Hematopoietic multipotent progenitor cell treated with erythropoietin and hydrocortisone succinate and interleukin-3 and kit ligand, for 6 days (in vitro differentiated cells): ENCODE measurements at regions not wholly inside any gene's neighbourhood (a gene's known extent, or its start where the extent isn't known, plus 50 kb on each side); places are given as distances from the start of the nearest gene placed in this dataset.

Experiments
- DNase-seq: peaks from one replicate; pipeline ENCODE4 v3.0.0-alpha.2; 2015

DNA sequence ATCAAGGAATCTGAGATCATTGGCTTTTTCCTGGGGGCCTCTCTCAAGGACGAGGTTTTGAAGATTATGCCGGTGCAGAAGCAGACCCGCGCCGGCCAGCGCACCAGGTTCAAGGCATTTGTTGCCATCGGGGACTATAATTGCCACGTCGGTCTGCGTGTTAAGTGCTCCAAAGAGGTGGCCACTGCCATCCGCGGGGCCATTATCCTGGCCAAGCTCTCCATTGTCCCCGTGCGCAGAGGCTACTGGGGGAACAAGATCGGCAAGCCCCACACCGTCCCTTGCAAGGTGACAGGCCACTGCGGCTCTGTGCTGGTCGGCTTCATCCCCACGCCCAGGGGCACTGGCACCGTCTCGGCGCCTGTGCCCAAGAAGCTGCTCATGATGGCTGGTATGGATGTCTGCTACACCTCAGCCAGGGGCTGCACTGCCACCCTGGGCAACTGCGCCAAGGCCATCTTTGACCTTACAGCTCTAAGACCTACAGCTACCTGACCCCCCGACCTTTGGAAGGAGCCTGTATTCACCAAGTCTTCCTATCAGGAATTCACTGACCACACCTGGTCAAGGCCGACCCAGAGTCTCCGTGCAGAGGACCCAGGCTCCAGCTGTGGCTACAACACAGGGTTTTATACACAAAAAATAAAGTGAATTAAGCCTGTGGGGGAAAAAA lies 141.8 kb downstream of the SOCS6 start:
- DNase-seq: no peak

DNA sequence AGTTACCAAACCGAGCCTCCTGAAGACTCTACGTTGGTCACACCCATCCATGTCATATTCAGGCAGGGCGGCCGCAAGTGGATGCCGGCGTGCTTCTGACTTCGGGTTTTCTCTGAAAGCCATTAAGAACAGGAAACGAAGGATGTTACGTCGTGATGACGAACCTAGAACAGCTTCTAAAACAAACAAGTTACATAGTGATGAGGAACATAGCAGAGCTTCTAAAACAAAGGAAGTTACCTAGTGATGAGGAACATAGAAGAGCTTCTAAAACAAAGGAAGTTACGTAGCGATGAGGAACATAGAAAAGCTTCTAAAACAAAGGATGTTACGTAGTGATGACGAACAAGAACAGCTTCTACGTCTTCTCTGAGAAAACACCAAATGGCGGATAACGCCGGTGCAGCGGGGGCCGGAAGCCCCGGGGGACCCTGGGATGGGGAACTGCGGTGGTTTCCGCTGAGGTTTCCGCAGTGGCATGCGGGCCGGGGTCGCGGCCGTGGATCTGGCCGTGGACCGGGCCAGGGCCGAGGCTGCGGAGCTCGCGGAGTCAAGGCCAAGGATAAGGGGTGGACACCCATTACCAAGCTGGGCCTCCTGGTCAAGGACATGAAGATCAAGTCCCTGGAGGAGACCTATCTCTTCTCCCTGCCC lies 141.1 kb downstream of the SOCS6 start:
- no peak for DNase-seq

DNA sequence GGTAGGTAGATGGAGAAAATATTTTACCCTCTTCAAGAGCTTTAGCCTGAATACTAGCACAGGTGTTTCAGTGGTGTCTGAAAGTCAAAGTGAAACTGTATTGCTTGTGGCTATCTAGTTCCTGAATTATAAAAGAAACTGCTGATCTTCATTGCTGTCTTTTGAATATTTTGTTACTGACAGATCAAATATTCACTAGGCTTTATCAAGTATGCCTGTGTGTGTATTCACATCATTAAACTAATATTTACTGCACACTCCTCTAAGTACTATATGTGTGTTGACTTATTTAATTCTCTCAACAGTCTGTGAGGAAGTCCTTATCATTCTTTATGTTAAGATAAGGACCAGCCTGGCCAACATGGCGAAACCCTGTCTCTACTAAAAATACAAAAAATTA lies 139.6 kb downstream of the SOCS6 start:
- DNase-seq: no peak

DNA sequence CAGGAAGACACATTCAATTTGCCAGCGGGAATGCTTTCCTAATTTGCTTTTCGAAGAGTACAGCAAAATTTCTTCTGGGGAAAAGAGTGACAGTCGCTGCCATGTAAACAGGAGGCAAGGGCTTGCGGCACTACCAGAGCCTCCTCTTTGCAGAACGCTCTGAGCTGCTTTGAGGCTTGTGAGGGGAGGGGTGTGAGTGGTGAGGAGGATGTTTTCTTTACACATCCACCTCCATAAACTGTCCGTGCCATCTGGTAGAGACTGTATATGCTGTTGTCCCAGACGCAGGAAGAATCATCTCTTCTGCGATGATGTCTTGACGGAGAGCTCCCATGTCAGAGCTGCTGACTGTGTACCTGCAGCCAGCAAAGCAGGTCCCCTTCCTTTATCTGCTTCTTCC lies 138.0 kb downstream of the SOCS6 start:
- DNase-seq: no peak

DNA sequence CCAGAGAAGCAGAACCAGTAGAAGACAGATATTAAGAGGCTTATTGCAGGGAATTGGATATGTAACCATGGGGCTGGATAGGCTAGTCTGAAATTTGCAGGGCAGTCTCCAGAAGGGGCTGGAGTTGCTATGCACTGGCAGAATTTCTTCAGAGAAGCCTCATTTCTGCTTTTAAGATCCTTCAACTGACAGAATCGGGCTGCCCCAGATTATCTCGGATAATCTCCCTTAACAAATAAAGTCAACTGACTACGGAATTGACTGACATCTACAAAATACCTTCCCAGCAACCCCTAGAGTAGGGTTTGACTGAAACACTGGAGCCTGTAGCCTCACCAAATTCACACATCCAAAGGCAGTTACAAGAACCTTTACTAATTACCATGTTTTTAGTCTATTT lies 136.4 kb downstream of the SOCS6 start:
- DNase-seq: no peak

DNA sequence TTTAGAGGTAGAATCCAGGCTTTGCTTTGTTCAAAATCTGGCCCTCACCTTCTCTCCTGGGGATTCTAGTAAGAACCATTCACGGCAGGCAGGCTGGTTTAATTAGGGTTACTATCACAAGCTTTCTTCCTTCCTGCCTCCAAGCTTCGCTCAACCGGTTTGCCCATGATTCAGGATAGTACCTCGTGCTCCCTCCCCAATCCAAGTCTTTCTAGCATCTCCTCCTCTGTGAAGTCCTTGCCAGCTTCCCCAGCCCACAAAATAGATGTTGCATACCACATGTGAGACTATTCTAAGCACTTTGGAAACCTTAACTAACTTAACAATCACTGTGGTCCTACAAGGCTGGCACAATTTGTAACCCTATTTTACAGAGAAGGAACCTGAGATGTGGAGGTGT lies 135.1 kb downstream of the SOCS6 start:
- DNase-seq: no peak

DNA sequence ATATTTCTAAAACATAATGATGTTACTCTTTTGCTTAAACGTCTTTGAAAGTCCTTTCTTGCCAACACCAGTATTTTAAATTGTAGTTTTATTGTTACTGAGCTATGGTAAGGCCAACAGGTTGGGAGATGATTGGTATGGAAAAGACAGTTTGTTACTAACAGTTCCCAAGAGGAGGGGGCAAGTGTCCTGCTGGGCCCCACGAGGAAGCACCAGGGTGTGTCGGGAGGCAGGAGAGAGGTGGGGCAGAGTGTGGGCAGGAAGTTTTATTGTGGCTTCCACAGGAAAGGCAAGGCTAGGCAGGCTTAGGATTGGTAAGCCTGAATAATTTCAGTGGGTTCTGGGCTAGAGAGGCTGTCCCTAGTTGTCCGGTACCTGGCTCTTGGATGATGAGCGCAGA lies 134.3 kb downstream of the SOCS6 start:
- DNase-seq: no peak

DNA sequence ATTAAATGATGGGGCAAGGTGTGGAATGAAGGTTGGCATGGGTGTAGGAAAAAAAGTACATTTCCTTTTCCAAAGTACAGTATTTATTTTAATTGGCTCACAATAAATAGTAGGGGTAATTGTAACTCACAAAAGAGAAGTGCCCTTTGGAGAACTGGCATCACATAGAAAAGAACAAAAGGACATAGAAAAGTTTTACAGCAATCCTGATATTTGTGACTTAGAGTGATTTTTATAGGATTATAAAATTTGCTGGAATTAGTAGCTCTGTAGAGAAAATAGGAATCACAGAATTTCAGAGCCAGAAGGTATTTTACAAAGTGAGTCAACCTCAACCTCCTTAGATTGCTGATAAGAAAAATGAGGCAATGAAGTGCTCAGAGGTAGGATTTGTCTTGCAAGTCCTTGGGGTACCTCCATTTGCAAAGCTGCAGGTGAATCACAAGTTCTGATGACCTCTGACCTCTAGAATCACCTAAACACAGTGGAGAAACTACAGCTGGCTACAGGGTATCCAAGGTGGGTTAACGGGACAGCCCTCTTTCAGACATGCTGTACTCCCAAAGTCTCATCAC lies 133.6 kb downstream of the SOCS6 start:
- no peak for DNase-seq

DNA sequence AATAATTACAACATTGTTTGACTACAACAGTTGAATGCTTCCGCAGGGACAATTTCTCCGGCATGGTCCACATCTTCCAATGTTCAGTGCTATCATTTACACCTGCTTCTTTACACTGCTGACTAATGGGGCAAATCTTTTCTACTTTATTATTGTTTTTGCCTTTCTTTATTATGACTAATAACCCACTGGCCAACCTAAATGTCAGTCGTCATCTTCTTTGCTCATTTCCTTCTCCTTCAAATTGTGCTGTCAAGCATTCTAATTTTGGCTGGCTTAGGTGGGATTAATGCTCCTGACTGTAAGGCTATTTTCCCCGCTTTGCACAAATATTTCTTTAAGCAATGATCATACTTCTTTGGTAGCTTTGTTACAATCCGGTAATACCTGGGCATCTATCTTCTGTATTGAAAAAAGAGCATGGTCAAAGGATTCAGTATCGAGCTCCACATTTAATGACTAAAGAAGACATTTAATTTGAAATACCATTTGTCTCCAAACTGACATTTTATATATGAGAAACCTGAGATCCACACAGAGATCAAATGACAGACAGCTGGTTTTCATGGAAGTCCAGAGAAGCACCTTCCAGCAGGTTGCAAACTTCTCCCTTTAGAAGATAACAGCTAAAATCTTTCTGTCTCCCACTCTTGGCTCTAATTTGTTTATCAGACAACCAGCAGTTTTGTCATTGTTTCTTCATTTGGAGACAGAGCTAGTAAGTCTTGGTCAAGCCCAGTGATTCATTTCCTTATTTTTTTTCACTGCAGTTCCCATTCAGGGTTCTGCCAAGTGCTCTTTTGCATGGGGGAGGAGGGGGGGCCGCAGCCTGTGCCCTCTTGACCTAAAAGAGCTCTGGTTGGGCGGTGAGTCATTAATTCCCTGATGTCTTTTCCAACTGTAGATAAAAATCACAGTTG lies 132.9 kb downstream of the SOCS6 start:
- no peak for DNase-seq

DNA sequence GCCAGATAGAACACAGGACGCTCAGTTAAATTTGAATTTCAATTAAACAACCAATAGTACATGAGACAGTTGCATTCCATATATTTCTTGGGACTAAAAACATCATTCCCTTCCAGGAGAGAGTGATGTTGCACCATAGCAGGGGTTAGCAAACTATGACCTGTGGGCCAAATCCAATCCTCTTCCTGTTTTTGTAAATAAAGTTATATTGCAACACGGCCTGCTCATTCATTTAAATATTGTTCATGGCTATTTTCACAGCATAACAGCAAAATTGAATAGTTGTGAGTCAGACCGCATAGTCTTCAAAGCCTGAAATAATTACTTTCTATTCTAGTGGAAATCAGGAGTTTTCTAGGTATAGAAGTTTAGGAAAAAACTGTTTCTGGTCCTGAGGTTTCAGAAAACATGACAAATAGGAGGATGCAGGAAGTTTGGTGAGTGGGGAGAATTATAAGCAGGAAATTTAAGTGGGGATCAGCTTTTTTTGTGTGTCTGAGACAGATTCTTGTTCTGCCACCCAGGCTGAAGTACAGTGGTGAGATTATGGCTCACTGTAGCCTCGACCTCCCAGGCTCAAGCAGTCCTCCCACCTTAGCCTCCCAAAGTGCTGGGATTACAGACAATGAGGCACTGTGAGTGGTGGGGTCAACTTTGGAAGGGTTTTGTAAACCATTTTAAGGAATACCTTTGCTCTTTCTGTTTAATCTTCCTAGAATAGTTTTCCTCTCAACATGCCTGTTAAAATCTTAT lies 131.5 kb downstream of the SOCS6 start:
- no peak for DNase-seq

DNA sequence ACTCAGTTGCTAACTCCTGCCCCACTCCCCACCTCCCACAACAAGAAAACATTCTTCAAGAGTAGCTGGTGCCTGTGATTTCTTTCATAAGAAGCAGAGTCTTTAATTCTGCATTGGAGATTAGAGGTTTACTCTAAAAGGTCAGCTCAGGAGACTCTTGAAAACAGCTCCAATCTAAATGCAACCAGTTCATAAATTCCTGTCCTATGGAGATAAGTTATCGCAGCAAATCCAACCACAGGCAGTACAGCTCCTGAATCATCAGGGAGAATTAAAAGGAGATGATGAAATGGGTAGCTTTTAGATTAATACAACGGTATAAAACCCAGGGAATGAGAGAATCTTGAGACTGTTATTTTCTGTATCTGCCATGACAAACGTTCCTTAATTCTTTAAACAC lies 130.7 kb downstream of the SOCS6 start:
- DNase-seq: no peak

DNA sequence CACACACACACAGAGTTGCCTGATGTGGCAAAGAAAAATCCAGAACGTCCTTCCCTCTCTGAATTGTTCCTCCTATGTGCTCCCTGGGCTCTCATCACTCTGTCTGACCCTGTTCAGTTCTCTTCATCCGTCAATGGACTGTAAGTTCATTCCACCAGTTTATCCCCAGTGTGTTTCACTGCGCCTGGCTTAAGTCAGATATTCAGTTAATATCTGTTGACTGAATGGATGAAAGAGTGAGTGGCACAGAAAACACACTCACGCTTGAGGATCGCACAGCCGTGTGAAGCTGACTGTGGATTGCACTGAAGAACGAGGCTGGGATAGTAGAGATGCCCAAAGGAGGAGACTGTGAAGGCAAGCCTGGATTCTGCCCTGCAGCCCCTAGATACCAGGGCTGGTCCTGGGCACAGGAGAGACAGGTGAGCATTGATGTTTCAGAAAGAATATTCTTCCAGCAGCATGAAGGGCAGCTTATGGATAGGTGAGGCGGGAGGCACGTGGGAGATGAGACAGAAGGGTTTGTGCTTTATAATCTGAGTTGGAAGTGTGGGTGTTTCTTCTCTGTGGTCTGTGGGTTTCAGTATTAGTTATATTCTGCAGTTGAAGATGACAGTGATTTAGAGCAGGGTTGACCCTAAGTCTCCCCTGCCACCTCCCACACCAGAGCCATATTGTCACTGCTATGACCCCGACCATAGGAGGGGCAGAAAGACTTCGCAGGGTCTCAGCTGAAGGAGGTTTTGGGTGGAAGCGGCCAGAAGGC lies 129.9 kb downstream of the SOCS6 start:
- no peak for DNase-seq

DNA sequence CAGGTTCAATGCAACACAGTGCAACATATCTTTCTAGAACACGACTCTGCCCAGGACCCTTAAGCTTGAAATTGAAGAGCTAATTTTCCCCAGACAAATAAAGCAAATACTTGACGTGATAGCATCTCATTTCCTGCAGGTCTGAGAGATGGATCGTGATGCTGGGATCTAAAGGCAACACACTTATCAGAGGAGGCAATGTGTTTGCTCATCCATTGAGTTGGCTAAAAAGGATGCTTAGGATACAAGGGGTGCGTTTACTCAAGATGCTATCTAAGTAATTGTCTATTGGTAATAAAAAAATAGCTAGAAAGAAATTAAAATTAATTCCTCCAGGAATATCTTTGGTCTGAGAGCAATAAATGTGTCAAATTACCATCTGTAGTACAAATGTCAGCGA lies 129.0 kb downstream of the SOCS6 start:
- DNase-seq: no peak

DNA sequence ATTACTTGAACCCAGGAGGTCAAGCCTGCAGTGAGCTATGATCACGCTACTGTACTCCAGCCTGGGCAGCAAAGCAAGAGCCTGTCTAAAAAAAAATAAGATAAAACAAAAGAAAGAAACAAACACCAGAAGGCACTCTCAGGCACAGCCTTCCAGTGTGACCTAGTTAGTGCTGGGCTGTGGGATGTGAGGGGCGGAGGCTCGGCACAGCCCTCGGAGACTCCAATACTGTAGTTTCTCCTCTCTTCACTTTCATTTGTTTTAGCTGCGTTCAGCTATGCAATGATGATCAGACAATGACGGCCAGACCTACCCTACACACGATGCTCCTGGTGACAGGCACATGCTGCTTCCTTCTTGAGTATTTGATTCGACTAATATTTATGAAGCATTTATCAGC lies 127.7 kb downstream of the SOCS6 start:
- DNase-seq: no peak

DNA sequence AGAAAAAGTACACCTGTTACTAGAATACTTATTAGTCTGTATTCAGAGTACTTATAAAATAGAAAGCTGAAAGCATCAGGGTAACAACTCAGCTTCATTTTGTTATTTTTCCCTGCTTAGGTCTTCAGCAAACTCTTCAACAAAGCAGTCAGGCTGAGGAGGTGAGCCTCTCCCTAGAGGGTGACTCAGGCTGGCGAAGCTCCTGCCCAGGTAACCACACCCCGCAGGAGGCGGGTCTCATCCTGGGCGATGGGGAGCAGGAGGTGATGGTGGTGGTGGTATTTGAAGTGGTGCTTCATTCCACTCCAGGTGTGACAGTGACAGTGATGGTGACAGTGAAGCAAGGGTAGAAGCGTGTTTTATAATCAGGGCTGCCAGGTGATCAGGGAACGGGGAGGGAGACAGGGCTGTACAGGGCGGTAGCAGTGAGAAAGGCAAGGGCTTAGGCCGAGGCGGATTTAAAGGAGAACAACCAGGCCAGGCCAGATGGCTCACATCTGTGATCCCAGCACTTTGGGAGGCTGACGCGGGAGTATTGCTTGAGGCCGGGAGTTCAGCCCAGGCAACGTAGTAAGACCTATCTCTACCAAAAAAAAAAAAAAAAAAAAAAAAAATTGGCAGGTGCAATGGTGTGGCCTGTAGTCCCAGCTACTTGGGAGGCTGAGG lies 127.1 kb downstream of the SOCS6 start:
- DNase-seq: no peak

DNA sequence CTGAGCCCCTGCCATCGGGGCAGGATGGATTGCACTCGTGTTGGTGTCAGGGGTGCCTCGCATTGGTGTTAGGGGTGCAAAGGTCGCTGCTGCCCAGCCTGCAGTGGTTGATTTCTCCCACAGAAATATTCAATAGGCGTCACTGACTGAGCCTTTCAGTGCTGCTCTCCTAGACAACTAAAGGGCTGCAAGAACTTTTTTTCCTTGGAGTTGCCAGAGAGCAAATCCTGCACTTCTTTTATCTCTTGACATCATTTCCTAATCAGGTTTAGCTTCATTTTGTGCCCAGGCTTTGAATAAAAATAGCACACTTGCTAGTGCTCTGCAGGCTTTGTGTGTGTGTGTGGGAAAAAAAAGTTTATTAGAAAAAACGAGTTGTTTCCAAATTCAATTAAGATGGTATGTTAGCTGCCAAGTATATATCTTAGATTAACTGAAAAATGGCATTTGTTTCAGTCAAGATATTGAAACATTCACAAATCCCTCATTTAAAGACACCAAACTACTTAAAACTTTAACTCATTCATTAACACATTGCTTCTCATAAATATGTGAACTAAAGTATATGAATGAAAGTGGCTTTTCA lies 125.6 kb downstream of the SOCS6 start:
- no peak for DNase-seq

DNA sequence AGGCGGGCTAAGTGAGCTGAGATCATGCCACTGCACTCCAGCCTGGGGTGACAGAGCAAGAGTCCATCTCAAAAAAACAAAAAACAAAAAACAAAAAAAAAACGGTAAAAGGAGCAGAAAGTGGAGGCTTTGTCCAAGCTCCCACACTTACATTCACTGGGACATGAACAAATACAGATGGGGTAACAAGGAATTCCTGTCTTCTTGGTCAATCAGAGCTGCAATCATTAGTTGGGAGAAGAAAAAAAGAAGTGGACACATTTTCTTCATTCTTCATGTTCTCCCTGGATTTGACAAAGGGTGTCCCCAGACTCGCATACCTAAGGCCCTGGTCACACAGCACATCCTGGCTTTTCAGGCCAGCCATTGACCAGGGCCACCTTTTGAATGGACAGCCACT lies 124.6 kb downstream of the SOCS6 start:
- DNase-seq: no peak

DNA sequence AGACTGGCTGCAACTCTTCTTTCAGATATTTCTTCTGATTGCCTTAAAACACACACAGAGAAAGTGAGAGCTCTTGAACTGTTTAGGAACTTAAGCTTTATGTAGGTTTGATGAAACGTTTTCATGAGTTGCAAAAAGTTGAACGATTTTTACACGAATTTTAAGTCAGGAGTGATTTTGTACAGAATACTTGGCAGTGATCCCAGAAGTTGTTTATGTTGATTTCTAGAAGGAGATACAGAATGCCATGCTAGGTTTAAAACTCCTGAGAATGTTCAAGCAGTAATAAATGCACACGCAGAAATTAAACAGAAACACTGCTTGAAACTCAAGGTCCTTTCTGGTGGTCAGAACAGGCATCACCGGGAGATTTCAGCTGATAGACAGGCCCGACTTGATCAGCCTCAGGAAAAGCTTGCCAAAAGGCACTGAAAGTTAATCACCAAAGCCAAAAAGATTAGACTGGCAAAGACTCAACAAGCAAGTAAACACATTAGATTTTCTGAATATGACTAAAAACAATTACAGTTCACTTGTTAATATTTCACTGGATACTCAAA lies 123.1 kb downstream of the SOCS6 start:
- DNase-seq: no peak

DNA sequence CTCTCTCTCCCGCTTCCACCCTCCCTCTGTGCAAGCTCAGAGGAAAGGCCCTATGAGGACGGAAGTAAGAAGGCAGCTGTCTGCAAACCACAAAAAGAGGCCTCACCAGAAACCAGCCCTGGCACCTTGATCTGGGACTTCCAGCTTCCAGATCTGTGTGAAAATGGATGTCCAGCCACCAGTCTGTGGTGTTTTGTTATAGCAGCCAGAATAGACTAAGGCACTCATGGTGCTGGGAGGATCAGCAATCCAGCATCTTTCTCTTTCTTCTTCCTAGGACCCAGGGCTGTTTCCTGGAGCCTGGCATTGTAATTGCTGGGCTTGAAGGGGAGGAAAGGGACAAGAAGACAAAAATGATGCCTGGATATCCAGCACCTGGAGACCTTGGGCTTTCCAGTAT lies 122.5 kb downstream of the SOCS6 start:
- no peak for DNase-seq

DNA sequence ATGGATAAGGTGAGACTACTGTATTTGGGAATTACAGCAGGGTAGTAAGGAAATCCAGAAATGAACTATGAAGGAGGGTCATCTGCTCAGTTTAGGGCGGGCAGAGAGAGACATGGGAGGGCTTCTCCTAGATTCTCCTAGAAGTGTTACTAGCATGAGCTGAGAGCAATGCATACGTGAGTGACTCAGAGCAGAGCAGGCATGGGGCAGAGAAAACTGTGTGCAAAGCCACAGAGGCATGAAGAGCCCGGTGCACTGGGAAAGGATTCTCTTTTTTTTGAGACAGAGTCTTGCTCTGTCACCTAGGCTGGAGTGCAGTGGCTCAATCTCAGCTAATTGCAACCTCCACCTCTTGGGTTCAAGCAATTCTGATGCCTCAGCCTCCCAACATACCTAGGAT lies 116.2 kb downstream of the SOCS6 start:
- no peak for DNase-seq

DNA sequence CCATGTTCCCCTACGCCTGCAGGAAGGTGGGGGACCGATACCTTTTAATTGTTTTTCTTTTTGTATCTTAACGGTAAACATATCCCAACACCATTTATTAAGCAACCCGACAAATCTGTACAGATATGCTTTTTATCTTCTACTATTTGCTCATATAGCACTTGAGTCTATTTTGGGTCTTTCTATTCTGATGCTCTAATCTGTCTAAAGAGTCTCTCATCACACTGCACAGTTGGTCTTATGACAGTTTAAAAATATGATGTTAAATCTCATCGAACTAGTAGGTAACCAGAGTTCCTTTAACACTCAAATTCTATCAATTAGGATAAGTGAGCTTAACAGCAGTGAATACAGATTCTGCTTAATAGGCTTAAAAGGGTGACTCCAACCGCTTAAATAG lies 111.6 kb downstream of the SOCS6 start:
- DNase-seq: no peak
